ENCODE measurements at regions not wholly inside any gene's neighbourhood (a gene's known extent, or its start where the extent isn't known, plus 50 kb on each side); places are given as distances from the start of the nearest gene placed in this dataset.

DNA sequence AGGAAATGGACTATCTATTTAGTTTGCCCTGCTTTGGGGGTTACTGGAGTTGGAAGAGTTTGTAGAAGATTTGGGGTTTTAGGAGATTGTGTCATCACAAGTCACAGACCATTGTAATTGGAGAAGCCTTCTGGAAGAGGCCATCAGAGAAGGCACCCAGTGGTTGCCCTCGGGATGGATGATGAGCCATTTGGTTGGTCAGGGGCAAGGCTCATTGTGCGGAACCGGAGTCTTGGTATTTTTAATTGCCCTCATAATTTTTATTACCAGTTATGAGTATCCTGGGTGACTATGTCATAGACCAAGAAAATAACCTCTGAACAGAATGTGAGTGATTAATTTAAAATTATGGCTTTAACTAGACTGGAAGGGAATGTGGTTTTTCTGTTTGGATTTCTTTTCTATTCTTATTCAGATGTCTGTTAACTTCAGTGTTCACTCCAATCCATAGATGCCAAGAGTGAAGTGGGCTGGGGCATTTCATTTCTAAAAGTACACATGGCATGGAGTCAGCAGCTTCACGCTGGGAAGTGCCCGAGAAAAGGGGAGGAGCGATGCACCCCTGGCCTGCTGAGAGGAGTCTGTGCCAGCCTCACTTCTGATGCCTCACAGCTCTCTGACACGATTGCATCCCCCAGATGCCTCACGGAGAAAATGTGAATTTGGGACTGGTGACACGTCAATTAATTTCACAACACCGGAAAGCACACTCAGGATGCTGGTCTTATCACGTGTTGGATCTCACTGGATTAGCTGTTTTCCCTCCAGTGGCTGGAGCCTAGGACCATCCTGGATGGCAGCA, 225.6 kb upstream of the IGFBP3 start:
- no peak for TF ChIP-seq EZH2 (IDR thresholded peaks at IDR 0.05)
- TF ChIP-seq, protein P1, sequence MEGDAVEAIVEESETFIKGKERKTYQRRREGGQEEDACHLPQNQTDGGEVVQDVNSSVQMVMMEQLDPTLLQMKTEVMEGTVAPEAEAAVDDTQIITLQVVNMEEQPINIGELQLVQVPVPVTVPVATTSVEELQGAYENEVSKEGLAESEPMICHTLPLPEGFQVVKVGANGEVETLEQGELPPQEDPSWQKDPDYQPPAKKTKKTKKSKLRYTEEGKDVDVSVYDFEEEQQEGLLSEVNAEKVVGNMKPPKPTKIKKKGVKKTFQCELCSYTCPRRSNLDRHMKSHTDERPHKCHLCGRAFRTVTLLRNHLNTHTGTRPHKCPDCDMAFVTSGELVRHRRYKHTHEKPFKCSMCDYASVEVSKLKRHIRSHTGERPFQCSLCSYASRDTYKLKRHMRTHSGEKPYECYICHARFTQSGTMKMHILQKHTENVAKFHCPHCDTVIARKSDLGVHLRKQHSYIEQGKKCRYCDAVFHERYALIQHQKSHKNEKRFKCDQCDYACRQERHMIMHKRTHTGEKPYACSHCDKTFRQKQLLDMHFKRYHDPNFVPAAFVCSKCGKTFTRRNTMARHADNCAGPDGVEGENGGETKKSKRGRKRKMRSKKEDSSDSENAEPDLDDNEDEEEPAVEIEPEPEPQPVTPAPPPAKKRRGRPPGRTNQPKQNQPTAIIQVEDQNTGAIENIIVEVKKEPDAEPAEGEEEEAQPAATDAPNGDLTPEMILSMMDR (IDR thresholded peaks at IDR 0.05): no peak
